HCT116 (cell line): ENCODE measurements at regions not wholly inside any gene's neighbourhood (a gene's known extent, or its start where the extent isn't known, plus 50 kb on each side); places are given as distances from the start of the nearest gene placed in this dataset.

Experiments
- CTCF ChIP-seq, 3 experiments: fragments of 200-600 bp in 1 of 3; sonication (generic) in 1 of 3; IDR thresholded peaks in 2 of 3; conservative IDR thresholded peaks in 1 of 3; 2 replicates each; pipeline ENCODE4 v1.5.1; 2012 to 2017; ENCODE audit warnings: low read depth in 2 of 3, low read length in 2 of 3, antibody characterized with exemption in 1 of 3, borderline replicate concordance in 1 of 3, control low read depth in 1 of 3, mild to moderate bottlenecking in 1 of 3, mixed read lengths in 1 of 3, mixed run types in 1 of 3, moderate library complexity in 1 of 3; ENCODE audit not compliant: insufficient read depth in 1 of 3
- EZH2phosphoT487 ChIP-seq: fragments of 200-600 bp; IDR thresholded peaks from 2 replicates; pipeline ENCODE4 v1.6.1; 2018; ENCODE audit warnings: antibody characterized with exemption, borderline replicate concordance
- MAX ChIP-seq: IDR thresholded peaks from 2 replicates; pipeline ENCODE4 v1.6.1; 2012
- POLR2A ChIP-seq: IDR thresholded peaks from 2 replicates; pipeline ENCODE4 v1.7.0; 2011; ENCODE audit warnings: borderline replicate concordance; ENCODE audit not compliant: insufficient read depth, insufficient read length; ENCODE audit errors: extremely low read depth
- POLR2AphosphoS5 ChIP-seq: IDR thresholded peaks from 2 replicates; pipeline ENCODE4 v1.6.1; 2011; ENCODE audit warnings: mild to moderate bottlenecking, low read depth, low read length, moderate library complexity
- RAD21 ChIP-seq: IDR thresholded peaks from 2 replicates; pipeline ENCODE4 v1.6.1; 2012; ENCODE audit warnings: low read depth, mild to moderate bottlenecking
- SIN3A ChIP-seq: IDR thresholded peaks from 2 replicates; pipeline ENCODE4 v1.6.1; 2012; ENCODE audit warnings: low read depth
- YY1 ChIP-seq: IDR thresholded peaks from 2 replicates; pipeline ENCODE4 v1.6.1; 2011; ENCODE audit warnings: low read length, low read depth, moderate library complexity, mild to moderate bottlenecking; ENCODE audit not compliant: insufficient replicate concordance; ENCODE audit errors: extremely low read depth
- ZBTB33 ChIP-seq: IDR thresholded peaks from 2 replicates; pipeline ENCODE4 v1.6.1; 2011; ENCODE audit warnings: mild to moderate bottlenecking, low read length, moderate library complexity; ENCODE audit not compliant: insufficient replicate concordance; ENCODE audit errors: extremely low read depth
- ZFX ChIP-seq: fragments of 450-650 bp; IDR thresholded peaks from 2 replicates; pipeline ENCODE4 v1.6.1; 2017
- ZNF274 ChIP-seq: fragments of 200-500 bp; sonication (Bioruptor generic); IDR thresholded peaks from 2 replicates; pipeline ENCODE4 v1.6.1; 2014; ENCODE audit warnings: mild to moderate bottlenecking, low read depth, low read length, inconsistent platforms

- TF ChIP-seq CTCF (IDR thresholded peaks at IDR 0.05 in 2 of 3, conservative IDR thresholded peaks at IDR 0.05 in 1 of 3; ENCODE audit: borderline replicate concordance in 1 of 3, insufficient read depth in 1 of 3, low read depth in 2 of 3, low read length in 2 of 3) (no peak), RAD21 (peak; percentile 11; the same call in 1 of the 2 replicates), MAX (no peak), POLR2AphosphoS5 (no peak), YY1 (no peak), POLR2A (no peak), SIN3A (no peak), ZFX (no peak), EZH2phosphoT487 (no peak), ZNF274 (no peak), ZBTB33 (no peak)
Measured at GRCh38 chr4:126238013-126238412, 923.3 kb downstream of the FAT4 start.
